ENCODE measurements at regions not wholly inside any gene's neighbourhood (a gene's known extent, or its start where the extent isn't known, plus 50 kb on each side); places are given as distances from the start of the nearest gene placed in this dataset.

GRCh38 chrX:137362583-137362982, 203.3 kb upstream of the ZIC3 start:
- no peak for ATAC-seq
- H3K4me2 ChIP-seq (ENCODE audit: control insufficient read depth, insufficient read depth) = no peak overlapping the region
- no peaks in the 10 kb centered on the region for H3K36me3 ChIP-seq (ENCODE audit: control insufficient read depth in 2 of 2, insufficient read depth in 2 of 2, low read length in 1 of 2)

More at GRCh38 chrX:137362583-137362982, 203.3 kb upstream of the ZIC3 start:
- no peak overlapping the region for H3K9ac ChIP-seq (ENCODE audit: control insufficient read depth, insufficient read depth, low read length)
- ChIA-PET SMC1A (ENCODE audit: uncharacterized antibody, unreplicated experiment) (no interaction called here), CTCF (no interaction called here), POLR2A (interaction anchor here (0.5 kb wide), 1 partner anchor 497 kb away, joined by 3 read pairs; no protein-coding TSS in a partner anchor), RAD21 (ENCODE audit: unreplicated experiment) (no interaction called here)
- no peaks in the 10 kb centered on the region for H3K27me3 ChIP-seq (replicated peaks in 1 of 2; ENCODE audit: control insufficient read depth in 2 of 2, insufficient read depth in 2 of 2, low read length in 1 of 2)
- TF ChIP-seq BACH1 (IDR thresholded peaks at IDR 0.05; ENCODE audit: borderline replicate concordance) (no peak), PAX5 (IDR thresholded peaks at IDR 0.05; ENCODE audit: borderline replicate concordance, low read depth, low read length) (no peak), YBX1 (IDR thresholded peaks at IDR 0.05) (no peak), NBN (IDR thresholded peaks at IDR 0.05) (no peak), CREB1 (IDR thresholded peaks at IDR 0.05; ENCODE audit: low read depth) (no peak), SKIL (IDR thresholded peaks at IDR 0.05; ENCODE audit: low read depth, poor library complexity, severe bottlenecking) (no peak), CHD1 (IDR thresholded peaks at IDR 0.05; ENCODE audit: low read depth, low read length) (no peak), POLR2AphosphoS2 (IDR thresholded peaks at IDR 0.05; ENCODE audit: low read depth, low read length) (no peak), RFX5 (IDR thresholded peaks at IDR 0.05; ENCODE audit: low read depth, low read length) (no peak), REST (IDR thresholded peaks at IDR 0.05; ENCODE audit: low read depth, low read length) (no peak), GABPA (IDR thresholded peaks at IDR 0.05; ENCODE audit: low read depth) (no peak), RELA (IDR thresholded peaks at IDR 0.05; ENCODE audit: borderline replicate concordance, partially characterized antibody) (no peak), KLF5 (IDR thresholded peaks at IDR 0.05; ENCODE audit: partially characterized antibody) (no peak), BCLAF1 (IDR thresholded peaks at IDR 0.05) (no peak), CBX5 (IDR thresholded peaks at IDR 0.05; ENCODE audit: low read depth) (no peak), ASH2L (IDR thresholded peaks at IDR 0.05; ENCODE audit: borderline replicate concordance, low read depth) (no peak)
- no peaks in the 10 kb centered on the region for H4K20me1 ChIP-seq (ENCODE audit: control insufficient read depth, insufficient read depth)
- in situ Hi-C loops (cut with MboI) = no loop called here
- no peaks in the 10 kb centered on the region for H3K4me1 ChIP-seq (ENCODE audit: control insufficient read depth, insufficient read depth, low read length)
- no peaks in the 10 kb centered on the region for H3K79me2 ChIP-seq (ENCODE audit: control insufficient read depth, insufficient read depth, low read length)
- intact Hi-C loops (cut with micrococcal nuclease; ENCODE audit: unreplicated experiment) = no loop called here
- BruUV-seq (replicated peaks) = no TSS peak
- H2AFZ ChIP-seq (ENCODE audit: control insufficient read depth, low read depth, low read length) = no peak overlapping the region
- FAIRE-seq = no peak
- 22% methylated on average over 5 of the region's 5 CpGs for WGBS (ENCODE audit: insufficient coverage, insufficient replicate concordance, low lambda C conversion rate, missing lambda C conversion rate)
- no peak overlapping the region for H3K27ac ChIP-seq (ENCODE audit: control insufficient read depth, insufficient read depth)
- H3K4me3 ChIP-seq = no peak overlapping the region
- DNase-seq (ENCODE audit: low read depth, low spot score) = no peak
- H3K9me3 ChIP-seq (replicated peaks; ENCODE audit: control insufficient read depth, insufficient read depth, low read length) = no peaks in the 10 kb centered on the region
